ENCODE measurements at regions not wholly inside any gene's neighbourhood (a gene's known extent, or its start where the extent isn't known, plus 50 kb on each side); places are given as distances from the start of the nearest gene placed in this dataset.

- no peak for TF ChIP-seq POLR2A (IDR thresholded peaks at IDR 0.05)
- no peak for TF ChIP-seq CTCF (IDR thresholded peaks at IDR 0.05)
These were observed 345.5 kb upstream of the POM121L12 start for GRCh38 chr7:52689912-52690311.

Data from right lobe of liver (tissue), 4 donors.